Testis (tissue), 2 donors: ENCODE measurements at regions not wholly inside any gene's neighbourhood (a gene's known extent, or its start where the extent isn't known, plus 50 kb on each side); places are given as distances from the start of the nearest gene placed in this dataset.
A peak's percentile ranks its signal among the peaks of the same experiment; 100 is the strongest.

Experiments
- DNase-seq: peaks from one replicate; pipeline ENCODE4 v3.0.0-alpha.2; 2019
- H3K27ac ChIP-seq, 2 donors: fragments of 200-600 bp; sonication (generic); one replicate each; pipeline ENCODE4 v1.5.1; 2019
- H3K27me3 ChIP-seq: fragments of 200-600 bp; sonication (generic); one replicate; pipeline ENCODE4 v1.5.1; 2019
- H3K36me3 ChIP-seq: fragments of 200-600 bp; sonication (generic); one replicate; pipeline ENCODE4 v1.5.1; 2017; ENCODE audit warnings: low read depth; ENCODE audit errors: missing control alignments
- H3K4me1 ChIP-seq: fragments of 200-600 bp; sonication (generic); one replicate; pipeline ENCODE4 v1.5.1; 2019
- H3K4me3 ChIP-seq, 2 donors: fragments of 200-600 bp; sonication (generic); one replicate each; pipeline ENCODE4 v1.5.1; 2017 to 2019
- H3K9me3 ChIP-seq: fragments of 200-600 bp; sonication (generic); one replicate; pipeline ENCODE4 v1.5.1; 2017
- CTCF ChIP-seq, 3 experiments: fragments of 450-650 bp in 2 of 3; fragments of 200-600 bp in 1 of 3; sonication (generic) in 1 of 3; IDR thresholded peaks; one replicate each; pipeline ENCODE4 v1.5.1; 2016 to 2019; ENCODE audit warnings: antibody characterized with exemption in 3 of 3, mild to moderate bottlenecking in 2 of 3, moderate library complexity in 1 of 3
- POLR2A ChIP-seq: fragments of 450-650 bp; IDR thresholded peaks from one replicate; pipeline ENCODE4 v1.6.1; 2017; ENCODE audit warnings: antibody characterized with exemption, mild to moderate bottlenecking, moderate library complexity
- whole genome bisulfite sequencing, 2 donors: methylation state at CpG; one replicate each; pipeline ENCODE4 v1.1.5; 2018; 5-methylcytosine and 5-hydroxymethylcytosine counted together
- intact Hi-C: fragments of 100-400 bp; cut with DNase I; formaldehyde crosslinking; loops from one replicate; pipeline ENCODE4 v1.15.1; 2023; ENCODE audit warnings: low total_unique reads

DNA sequence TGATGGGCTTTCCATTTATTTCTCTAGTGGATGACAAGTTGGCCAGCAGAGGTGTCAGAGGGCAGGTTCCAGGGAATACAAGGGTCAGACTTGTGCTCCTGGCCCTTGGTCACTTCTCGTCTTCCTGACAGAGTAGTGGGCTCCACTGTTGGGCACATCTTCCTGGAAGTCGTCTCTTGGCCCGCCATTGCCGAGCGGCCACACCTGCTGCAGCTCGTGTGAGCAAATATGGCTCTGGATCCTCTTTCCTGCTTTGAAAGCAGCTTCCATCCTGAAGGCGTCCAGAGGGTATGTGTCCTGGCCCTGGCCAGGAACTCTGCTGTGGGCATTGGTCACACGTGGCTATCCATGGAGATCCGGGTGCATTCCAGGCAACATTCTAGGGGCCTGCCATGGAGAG lies 100.2 kb downstream of the SNRPN start:
- no peak overlapping the region for H3K27ac ChIP-seq
- peak; percentile 6 for DNase-seq
- WGBS, 2 donors: 89 to 94% methylated on average over 6 to 8 of the region's 9 CpGs
- H3K36me3 ChIP-seq: no peaks in the 10 kb centered on the region
- TF ChIP-seq CTCF (IDR thresholded peaks at IDR 0.05) (no peak), POLR2A (no peak)
- H3K9me3 ChIP-seq: no peaks in the 10 kb centered on the region
- no peaks in the 10 kb centered on the region for H3K4me1 ChIP-seq
- intact Hi-C loops: no loop called here
- H3K27me3 ChIP-seq: no peaks in the 10 kb centered on the region
- no peak overlapping the region for H3K4me3 ChIP-seq

DNA sequence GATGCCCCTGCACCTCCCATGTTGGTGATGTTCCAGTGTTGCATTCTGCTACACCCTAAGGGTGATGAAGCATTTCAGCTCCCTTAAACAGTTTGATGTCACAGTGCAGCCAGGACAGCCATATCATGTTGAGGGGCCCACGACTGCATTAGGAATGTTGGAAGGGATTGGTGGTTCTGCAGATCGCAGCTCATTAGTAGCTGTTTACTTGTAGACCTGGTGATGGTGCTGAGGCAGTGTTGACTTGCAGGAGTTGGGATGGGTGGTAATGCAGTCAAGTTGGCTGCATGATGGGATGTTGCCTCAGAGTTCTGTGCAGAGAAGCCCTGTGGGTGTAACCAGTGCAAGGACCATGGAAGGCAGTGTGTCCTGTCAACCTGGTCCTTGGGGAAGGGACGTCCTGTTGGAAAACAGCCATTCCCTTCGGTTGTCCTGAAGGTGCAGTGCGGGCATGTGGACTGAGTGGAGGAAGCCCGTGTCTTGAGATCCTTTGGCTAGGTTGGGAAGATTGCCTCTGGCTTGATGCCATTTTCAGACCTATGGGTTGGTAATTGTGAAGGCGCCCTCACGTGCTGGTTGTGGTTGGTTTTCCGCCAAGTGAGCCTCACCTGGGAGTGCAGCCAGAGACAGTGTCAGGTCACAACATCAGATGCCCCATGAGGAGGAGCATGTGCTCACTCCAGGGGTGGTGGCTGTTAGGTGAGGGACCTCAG lies 100.7 kb downstream of the SNRPN start:
- TF ChIP-seq POLR2A: no peak
- no peak for TF ChIP-seq CTCF (IDR thresholded peaks at IDR 0.05)
- H3K27me3 ChIP-seq: no peaks in the 10 kb centered on the region
- H3K27ac ChIP-seq: no peak overlapping the region
- H3K9me3 ChIP-seq: no peaks in the 10 kb centered on the region
- H3K36me3 ChIP-seq: no peaks in the 10 kb centered on the region
- WGBS, 2 donors: 92 to 96% methylated on average over 9 of the region's 9 CpGs
- intact Hi-C loops: no loop called here
- no peaks in the 10 kb centered on the region for H3K4me1 ChIP-seq
- DNase-seq: peak; percentile 8
- no peak overlapping the region for H3K4me3 ChIP-seq

DNA sequence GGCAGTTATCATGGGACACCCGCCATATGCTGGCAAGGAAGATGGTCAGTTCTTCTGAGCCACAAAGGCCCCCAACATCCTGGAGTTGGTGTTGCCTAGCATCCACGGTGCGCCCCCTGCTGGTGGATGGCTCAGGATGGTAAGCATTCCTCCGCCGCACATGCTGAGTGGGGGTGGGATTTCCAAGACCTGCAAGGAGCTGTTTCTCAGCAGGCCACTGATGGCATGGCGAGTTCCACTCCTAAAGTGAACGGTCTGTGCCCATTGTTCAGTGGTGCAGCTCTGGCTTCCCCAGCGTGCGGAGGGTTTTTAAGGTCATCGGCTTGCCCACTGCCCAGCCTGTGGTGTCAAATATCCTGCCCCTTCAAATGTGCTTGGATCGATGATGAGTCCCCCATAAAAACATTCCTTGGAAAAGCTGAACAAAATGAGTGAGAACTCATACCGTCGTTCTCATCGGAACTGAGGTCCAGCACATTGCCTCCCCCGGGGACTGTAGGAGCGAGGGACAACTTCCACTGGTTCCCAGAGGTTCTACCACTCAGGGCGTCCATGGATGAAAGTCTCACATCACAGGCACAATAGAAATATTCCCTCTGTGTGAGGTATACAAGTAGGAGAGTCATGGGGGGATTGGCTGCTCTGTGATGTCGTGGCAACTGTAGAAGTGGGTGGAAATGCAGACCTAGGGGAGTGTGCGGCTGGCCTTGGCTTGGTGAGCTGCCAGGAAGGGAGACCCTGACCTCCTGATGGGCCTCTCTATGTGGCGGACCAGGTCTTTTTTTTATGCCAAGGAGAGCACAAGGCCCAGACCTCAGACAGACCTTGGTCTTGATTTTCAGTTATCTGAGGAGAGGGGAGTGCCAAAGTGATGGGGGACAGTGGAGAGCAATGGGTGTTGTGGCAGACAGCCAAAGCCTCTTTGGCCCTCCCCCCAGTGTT lies 102.0 kb downstream of the SNRPN start:
- no peaks in the 10 kb centered on the region for H3K27me3 ChIP-seq
- H3K4me3 ChIP-seq: no peak overlapping the region
- 88 to 91% methylated on average over 20 of the region's 20 CpGs for WGBS, 2 donors
- H3K27ac ChIP-seq: no peak overlapping the region
- TF ChIP-seq CTCF (IDR thresholded peaks at IDR 0.05): peak in 1 of 3 experiments; percentile 24
- no peak for TF ChIP-seq POLR2A
- intact Hi-C loops: no loop called here
- no peaks in the 10 kb centered on the region for H3K9me3 ChIP-seq
- no peaks in the 10 kb centered on the region for H3K36me3 ChIP-seq
- no peaks in the 10 kb centered on the region for H3K4me1 ChIP-seq
- DNase-seq: peak; percentile 28

DNA sequence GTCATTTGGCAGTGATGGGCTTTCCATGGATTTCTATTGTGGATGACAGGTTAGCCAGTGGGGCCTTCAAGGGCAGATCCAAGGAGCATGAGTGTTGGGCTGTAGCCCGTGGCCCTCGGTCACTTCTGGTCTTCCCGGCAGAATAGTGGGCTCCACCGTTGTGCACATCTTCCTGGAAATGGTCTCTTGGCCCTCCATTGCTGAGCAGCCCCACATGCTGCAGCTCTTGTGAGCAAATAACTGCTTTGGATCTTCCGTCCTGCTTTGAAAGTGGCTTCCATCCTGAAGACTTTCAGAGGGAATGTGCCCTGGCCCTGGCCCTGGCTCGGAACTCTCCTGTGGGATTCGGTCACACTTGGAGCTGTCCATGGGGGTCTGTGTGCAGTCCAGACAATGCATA lies 102.8 kb downstream of the SNRPN start:
- Histone ChIP-seq H3K9me3 (no peaks in the 10 kb centered on the region), H3K27ac (no peak overlapping the region), H3K27me3 (no peaks in the 10 kb centered on the region), H3K36me3 (no peaks in the 10 kb centered on the region), H3K4me3 (no peak overlapping the region), H3K4me1 (no peaks in the 10 kb centered on the region)
- intact Hi-C loops: no loop called here
- DNase-seq: peak; percentile 4
- WGBS, 2 donors: 90 to 96% methylated on average over 5 to 7 of the region's 7 CpGs
- no peak for TF ChIP-seq CTCF (IDR thresholded peaks at IDR 0.05)
- no peak for TF ChIP-seq POLR2A
